HPDE6-E6E7 (cell line): ENCODE measurements at regions not wholly inside any gene's neighbourhood (a gene's known extent, or its start where the extent isn't known, plus 50 kb on each side); places are given as distances from the start of the nearest gene placed in this dataset.
"Not testable (repeated sequence)": the region's sequence is repeated elsewhere in the genome, so short reads cannot be mapped to it uniquely, and the experiment has no call there.

ENCODE experiments used
- DNase-seq: peaks from one replicate; pipeline ENCODE4 v3.0.0; 2011; ENCODE audit warnings: missing footprints; ENCODE audit errors: extremely low spot score

- DNase-seq = not testable (repeated sequence)
These were observed 166.4 kb upstream of the TMCC3 start for GRCh38 chr12:94816746-94817145.

- no peak for DNase-seq
These were observed 165.6 kb upstream of the TMCC3 start for GRCh38 chr12:94815958-94816357.

GRCh38 chr12:94815450-94815849, 165.1 kb upstream of the TMCC3 start:
- DNase-seq = no peak

GRCh38 chr12:94813314-94813713, 163.0 kb upstream of the TMCC3 start:
- DNase-seq = no peak

- no peak for DNase-seq
These were observed 162.0 kb upstream of the TMCC3 start for GRCh38 chr12:94812345-94812744.

GRCh38 chr12:94811611-94812010, 161.3 kb upstream of the TMCC3 start:
- no peak for DNase-seq

GRCh38 chr12:94807951-94808350, 157.6 kb upstream of the TMCC3 start:
- DNase-seq = no peak

DNA sequence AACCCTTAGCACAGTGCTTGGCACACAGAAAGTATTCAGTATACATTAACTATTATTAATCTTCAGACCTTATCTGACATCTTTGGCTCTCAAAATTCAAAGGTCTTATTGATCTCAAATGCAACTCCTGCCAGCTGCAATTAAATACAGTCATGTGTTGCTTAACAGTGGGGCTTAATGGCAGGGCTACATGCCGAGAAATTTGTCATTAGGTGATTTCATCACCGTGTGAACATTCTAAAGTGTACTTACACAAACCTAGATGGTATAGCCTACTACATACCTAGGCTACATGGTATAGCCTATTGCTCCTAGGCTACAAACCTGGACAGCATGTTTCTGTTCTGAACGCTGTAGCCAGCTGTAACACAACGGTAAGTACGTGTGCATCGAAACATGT, 156.3 kb upstream of the TMCC3 start:
- no peak for DNase-seq

- no peak for DNase-seq
These were observed 155.6 kb upstream of the TMCC3 start for GRCh38 chr12:94805749-94806529.

- DNase-seq = no peak
These were observed 153.6 kb upstream of the TMCC3 start for GRCh38 chr12:94803939-94804338.

- no peak for DNase-seq
These were observed 152.4 kb upstream of the TMCC3 start for GRCh38 chr12:94802796-94803195.

DNA sequence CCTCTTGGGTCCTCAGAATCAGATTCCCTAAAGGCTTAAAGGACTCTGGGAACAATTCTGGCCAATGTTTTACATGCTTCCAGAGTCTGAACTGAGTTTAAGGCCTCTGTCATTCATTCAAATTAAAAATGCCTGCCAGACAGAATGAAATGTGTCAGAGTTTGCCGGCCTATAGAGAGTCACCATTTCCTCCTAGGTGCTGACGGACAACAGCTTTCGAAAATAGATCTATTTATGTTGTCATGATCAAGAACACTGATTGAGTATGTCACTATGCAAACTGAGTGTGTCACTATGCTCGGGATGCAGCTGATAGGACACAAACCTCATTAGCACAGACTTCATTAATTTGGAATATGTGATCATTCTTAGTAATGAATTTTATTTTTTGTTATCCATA, 151.4 kb upstream of the TMCC3 start:
- no peak for DNase-seq

- no peak for DNase-seq
These were observed 148.8 kb upstream of the TMCC3 start for GRCh38 chr12:94799136-94799535.

DNA sequence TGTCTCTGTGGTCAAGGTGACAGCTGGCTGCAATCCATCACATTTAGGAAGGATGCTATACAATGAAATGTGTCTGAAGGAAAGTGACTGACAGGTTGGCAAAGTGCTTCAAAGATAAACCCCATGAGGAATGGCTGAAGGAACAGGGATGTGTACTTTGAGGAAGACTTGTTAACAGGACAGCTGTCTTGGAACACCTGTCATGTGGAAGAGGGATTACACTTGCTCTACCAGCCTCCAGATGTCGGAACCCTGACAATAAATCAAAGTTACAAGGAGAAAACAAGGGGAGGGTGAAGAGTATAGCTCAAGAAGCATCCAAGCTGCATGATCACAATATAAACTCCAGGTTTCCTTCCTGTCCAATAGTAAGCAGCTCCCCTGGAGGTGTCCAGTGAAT, 147.8 kb upstream of the TMCC3 start:
- no peak for DNase-seq

DNA sequence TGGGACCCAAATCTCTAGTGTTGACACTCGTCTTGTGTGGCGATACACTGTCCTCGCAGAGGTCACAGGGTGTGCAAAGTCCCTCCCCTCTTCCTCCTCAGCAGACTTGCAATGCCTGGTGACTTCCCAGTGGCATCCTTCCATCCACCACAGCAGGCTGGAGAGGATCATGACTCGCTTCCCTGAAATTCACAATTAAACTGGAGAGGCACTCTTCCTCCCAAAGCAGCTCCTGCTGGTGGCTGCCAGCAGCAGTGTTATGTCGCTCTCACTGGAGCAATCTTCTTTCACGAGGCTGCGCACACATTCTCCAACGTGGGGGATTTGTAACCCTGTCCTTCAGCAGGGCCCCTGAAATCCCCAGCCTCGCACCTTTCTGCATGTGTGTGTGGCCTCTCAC, 145.2 kb upstream of the TMCC3 start:
- peak; percentile 26 for DNase-seq

GRCh38 chr12:94795044-94795443, 144.7 kb upstream of the TMCC3 start:
- DNase-seq = no peak

DNA sequence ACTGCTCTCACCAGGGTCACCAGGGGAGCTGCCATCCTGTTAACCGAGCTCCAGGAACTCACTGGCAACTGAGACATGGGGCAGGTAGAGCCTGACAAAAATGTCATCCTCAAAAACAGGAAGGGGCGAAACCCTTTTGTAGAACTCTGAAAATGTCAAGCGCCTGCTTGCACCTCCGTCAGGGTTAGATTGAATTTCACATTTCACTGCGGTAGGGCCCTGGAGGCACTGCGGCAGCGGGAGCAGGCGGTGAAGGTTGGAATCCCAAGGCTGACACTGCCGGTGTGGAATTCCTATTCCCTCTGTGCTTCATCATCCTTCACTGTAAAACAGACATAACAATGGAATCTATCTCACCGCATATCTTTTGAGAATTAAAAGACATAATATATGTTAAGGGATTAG, 142.8 kb upstream of the TMCC3 start:
- DNase-seq = no peak

DNA sequence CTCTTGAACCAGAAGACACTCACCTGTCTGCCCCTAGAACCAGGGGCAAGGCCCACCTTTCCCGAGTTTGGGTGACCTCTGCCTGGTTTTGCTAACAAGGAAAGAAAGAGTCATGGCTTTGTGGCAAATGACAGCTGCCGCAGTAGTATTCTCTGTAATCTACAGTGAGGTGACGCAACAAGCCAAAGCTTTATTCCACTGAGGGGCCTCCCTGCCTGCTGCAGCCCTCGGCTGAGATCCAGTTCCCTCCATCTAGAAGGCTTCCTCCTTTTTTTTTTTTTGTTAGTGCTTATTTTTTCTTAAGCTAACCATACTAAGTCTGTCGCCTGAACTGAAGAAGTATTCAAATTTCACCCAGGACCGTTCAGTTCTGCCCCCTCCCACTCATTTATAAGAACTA, 142.3 kb upstream of the TMCC3 start:
- no peak for DNase-seq

DNA sequence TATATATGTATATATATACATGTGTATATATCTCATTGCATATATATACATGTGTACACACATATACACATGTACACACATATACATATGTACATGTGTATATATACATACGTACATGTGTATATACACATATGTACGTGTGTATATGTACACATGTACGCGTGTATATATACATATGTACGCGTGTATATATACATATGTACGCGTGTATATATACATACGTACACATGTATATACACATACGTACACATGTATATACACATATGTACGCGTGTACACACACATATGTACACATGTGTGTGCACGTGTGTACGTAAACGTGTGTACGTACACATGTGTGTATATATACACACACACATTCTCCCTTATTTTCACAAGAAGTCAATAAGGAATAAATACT, 141.6 kb upstream of the TMCC3 start:
- DNase-seq = no peak

GRCh38 chr12:94790825-94791224, 140.5 kb upstream of the TMCC3 start:
- DNase-seq = no peak

- DNase-seq = no peak
These were observed 140.0 kb upstream of the TMCC3 start for GRCh38 chr12:94790370-94790769.

DNA sequence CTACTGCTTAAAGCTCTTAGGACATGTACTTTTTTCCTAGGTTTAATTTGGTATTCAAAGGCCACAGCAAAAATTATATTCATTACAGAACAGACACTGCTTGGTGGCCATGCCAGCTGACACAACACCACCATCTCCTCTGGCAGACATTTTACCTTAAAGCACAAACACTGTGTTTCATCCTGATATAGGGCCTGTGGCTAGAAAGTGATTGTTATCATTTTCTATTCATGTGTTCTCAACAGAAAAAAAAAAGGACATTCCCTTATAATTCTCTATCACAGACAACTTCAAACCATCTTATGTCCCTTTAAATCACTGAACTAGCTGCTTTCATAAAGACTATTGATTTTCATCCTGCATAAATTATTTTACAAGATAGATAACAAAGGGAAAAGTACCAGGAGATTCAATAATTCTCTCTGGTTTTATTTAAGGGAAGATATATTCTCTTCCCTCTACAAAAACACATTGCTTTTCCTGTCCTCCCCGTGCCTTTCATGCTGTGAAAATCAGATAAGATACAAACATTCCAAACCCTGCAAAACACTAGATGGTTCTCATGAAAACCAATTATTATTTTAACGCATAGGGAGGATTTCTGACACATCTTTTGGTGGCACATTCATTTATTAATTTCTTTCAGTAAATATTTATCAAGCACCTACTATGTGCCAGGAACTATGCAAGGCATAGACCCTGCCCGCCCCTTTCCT, 139.3 kb upstream of the TMCC3 start:
- DNase-seq = no peak

DNA sequence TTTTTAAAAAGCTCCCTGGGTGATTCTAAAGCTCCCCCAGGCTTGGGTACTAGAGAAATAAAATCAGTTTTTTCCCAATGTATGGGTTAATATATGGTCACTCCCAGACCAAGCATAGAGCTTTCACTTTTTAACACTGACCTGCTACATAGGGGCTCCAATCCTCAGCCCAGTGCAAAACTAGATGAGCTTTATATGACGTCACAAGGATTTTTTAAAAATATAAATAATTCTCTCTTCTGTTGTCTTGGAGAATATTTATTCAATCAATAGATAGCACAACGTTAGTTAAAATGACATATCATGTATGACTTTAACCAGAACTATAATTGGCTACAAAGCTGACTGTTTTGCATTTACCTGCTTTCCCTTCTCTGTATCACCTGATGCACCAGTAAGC, 137.9 kb upstream of the TMCC3 start:
- no peak for DNase-seq
